ENCODE measurements at regions not wholly inside any gene's neighbourhood (a gene's known extent, or its start where the extent isn't known, plus 50 kb on each side); places are given as distances from the start of the nearest gene placed in this dataset.

- DNase-seq (ENCODE audit: low spot score) (no peak), ATAC-seq (no peak), FAIRE-seq (no peak)
- TF ChIP-seq ZNF792 (CRISPR knock-in tag; IDR thresholded peaks at IDR 0.05) (no peak), GZF1 (CRISPR knock-in tag; IDR thresholded peaks at IDR 0.05) (no peak), SP1 (IDR thresholded peaks at IDR 0.05) (no peak), SP1 (CRISPR knock-in tag; IDR thresholded peaks at IDR 0.05) (no peak), MAFF (IDR thresholded peaks at IDR 0.05; ENCODE audit: low read depth, low read length) (no peak), PRPF4 (IDR thresholded peaks at IDR 0.05; ENCODE audit: low read depth, low read length, poor library complexity, severe bottlenecking) (no peak), MXD1 (CRISPR knock-in tag; IDR thresholded peaks at IDR 0.05) (no peak)
- H3K4me1 ChIP-seq (ENCODE audit: insufficient read depth, low read length), result no peaks in the 10 kb centered on the region
- ChIA-PET CTCF (ENCODE audit: low intra/inter-chr PET ratio, low total read pairs) (no interaction called here), POLR2A (no interaction called here)
- in situ Hi-C loops (cut with HindIII; ENCODE audit: extremely low pct_ligation_motif_present, low pct_unique_long_range_greater_than_20kb), result no loop called here
- no peaks in the 10 kb centered on the region for H3K79me2 ChIP-seq (ENCODE audit: insufficient read depth, low read length)
- H4K20me1 ChIP-seq (ENCODE audit: insufficient read depth, low read length), result no peaks in the 10 kb centered on the region
- H3K9ac ChIP-seq (ENCODE audit: insufficient read depth, low read depth, low read length), result no peak overlapping the region
- intact Hi-C loops (cut with micrococcal nuclease; ENCODE audit: unreplicated experiment), result no loop called here
- H3K4me3 ChIP-seq (replicated peaks in 1 of 3; ENCODE audit: insufficient read depth in 1 of 3, low read depth in 2 of 3, low read length in 3 of 3), result no peak overlapping the region
- H3K36me3 ChIP-seq (replicated peaks in 1 of 2; ENCODE audit: control insufficient read depth in 1 of 2, insufficient read depth in 2 of 2, low read length in 2 of 2), result no peaks in the 10 kb centered on the region
- H3K9me3 ChIP-seq (ENCODE audit: low read length), result no peaks in the 10 kb centered on the region
- no TSS peak for BruUV-seq (replicated peaks)
- H3K4me2 ChIP-seq (ENCODE audit: low read depth, low read length), result no peak overlapping the region
- no peaks in the 10 kb centered on the region for H3K27me3 ChIP-seq (ENCODE audit: control insufficient read depth in 1 of 2, insufficient read depth in 2 of 2, low read length in 2 of 2)
- no peak overlapping the region for H2AFZ ChIP-seq (ENCODE audit: low read length)
- WGBS (ENCODE audit: low lambda C conversion rate), result 0% methylated on average over 2 of the region's 2 CpGs
- no peak overlapping the region for H3K27ac ChIP-seq (ENCODE audit: extremely low read length, insufficient read depth, low read length)
Observed at GRCh38 chr1:218851586-218851985, 322.1 kb upstream of the LYPLAL1 start.

- Histone ChIP-seq H3K4me3 (replicated peaks in 1 of 3; ENCODE audit: insufficient read depth in 1 of 3, low read depth in 2 of 3, low read length in 3 of 3) (no peak overlapping the region), H3K9me3 (ENCODE audit: low read length) (no peaks in the 10 kb centered on the region), H3K27me3 (ENCODE audit: control insufficient read depth in 1 of 2, insufficient read depth in 2 of 2, low read length in 2 of 2) (no peaks in the 10 kb centered on the region), H3K4me2 (ENCODE audit: low read depth, low read length) (no peak overlapping the region), H3K4me1 (ENCODE audit: insufficient read depth, low read length) (no peaks in the 10 kb centered on the region), H2AFZ (ENCODE audit: low read length) (no peak overlapping the region), H3K9ac (ENCODE audit: insufficient read depth, low read depth, low read length) (no peak overlapping the region), H3K27ac (ENCODE audit: extremely low read length, insufficient read depth, low read length) (no peak overlapping the region), H3K79me2 (ENCODE audit: insufficient read depth, low read length) (no peaks in the 10 kb centered on the region), H4K20me1 (ENCODE audit: insufficient read depth, low read length) (no peaks in the 10 kb centered on the region), H3K36me3 (replicated peaks in 1 of 2; ENCODE audit: control insufficient read depth in 1 of 2, insufficient read depth in 2 of 2, low read length in 2 of 2) (no peaks in the 10 kb centered on the region)
- in situ Hi-C loops (cut with HindIII; ENCODE audit: extremely low pct_ligation_motif_present, low pct_unique_long_range_greater_than_20kb), result no loop called here
- no peak for FAIRE-seq
- DNase-seq (ENCODE audit: low spot score), result no peak
- ATAC-seq, result no peak
- CTCF ChIA-PET (ENCODE audit: low intra/inter-chr PET ratio, low total read pairs), result no interaction called here
- POLR2A ChIA-PET, result no interaction called here
- intact Hi-C loops (cut with micrococcal nuclease; ENCODE audit: unreplicated experiment), result no loop called here
- BruUV-seq (replicated peaks), result no TSS peak
- 0% methylated on average over 3 of the region's 4 CpGs for WGBS (ENCODE audit: low lambda C conversion rate)
- TF ChIP-seq ATRX (CRISPR knock-in tag; IDR thresholded peaks at IDR 0.05; ENCODE audit: borderline replicate concordance) (no peak), ZNF235 (CRISPR knock-in tag; IDR thresholded peaks at IDR 0.05; ENCODE audit: borderline replicate concordance) (no peak), ZNF577 (CRISPR knock-in tag; IDR thresholded peaks at IDR 0.05; ENCODE audit: borderline replicate concordance, low read depth) (no peak), ZBTB37 (CRISPR knock-in tag; IDR thresholded peaks at IDR 0.05) (no peak), ZNF614 (CRISPR knock-in tag; IDR thresholded peaks at IDR 0.05; ENCODE audit: borderline replicate concordance) (no peak), PRDM15 (CRISPR knock-in tag; IDR thresholded peaks at IDR 0.05) (no peak), ZNF766 (CRISPR knock-in tag; IDR thresholded peaks at IDR 0.05; ENCODE audit: borderline replicate concordance) (no peak)
Observed at GRCh38 chr1:218852527-218852926, 321.2 kb upstream of the LYPLAL1 start.

Data from HepG2 (cell line).